ENCODE measurements at regions not wholly inside any gene's neighbourhood (a gene's known extent, or its start where the extent isn't known, plus 50 kb on each side); places are given as distances from the start of the nearest gene placed in this dataset.

- DNase-seq (ENCODE audit: extremely low spot score, unreplicated experiment): no peak
- TF ChIP-seq CTCF (IDR thresholded peaks at IDR 0.05): no peak
- H3K27me3 Mint-ChIP-seq (ENCODE audit: unreplicated experiment): peaks cover 74% of the 10 kb centered on the region
- no peaks in the 10 kb centered on the region for H3K9me3 Mint-ChIP-seq (ENCODE audit: unreplicated experiment)
- H3K4me1 Mint-ChIP-seq (ENCODE audit: unreplicated experiment): no peaks in the 10 kb centered on the region
- H3K4me3 Mint-ChIP-seq (ENCODE audit: unreplicated experiment): no peak overlapping the region
- no peaks in the 10 kb centered on the region for H3K36me3 Mint-ChIP-seq (ENCODE audit: unreplicated experiment)
- H3K27ac Mint-ChIP-seq (ENCODE audit: unreplicated experiment): no peak overlapping the region
These were observed 61.9 kb upstream of the LANCL2 start for GRCh38 chr7:55303220-55303619.

GRCh38 chr7:55304018-55304762 is 60.9 kb upstream of the LANCL2 start:
- no peak for DNase-seq (ENCODE audit: extremely low spot score, unreplicated experiment)
- no peaks in the 10 kb centered on the region for H3K9me3 Mint-ChIP-seq (ENCODE audit: unreplicated experiment)
- H3K4me3 Mint-ChIP-seq (ENCODE audit: unreplicated experiment): no peak overlapping the region
- peaks cover 65% of the 10 kb centered on the region for H3K27me3 Mint-ChIP-seq (ENCODE audit: unreplicated experiment)
- TF ChIP-seq CTCF (IDR thresholded peaks at IDR 0.05): no peak
- no peak overlapping the region for H3K27ac Mint-ChIP-seq (ENCODE audit: unreplicated experiment)
- no peaks in the 10 kb centered on the region for H3K4me1 Mint-ChIP-seq (ENCODE audit: unreplicated experiment)
- no peaks in the 10 kb centered on the region for H3K36me3 Mint-ChIP-seq (ENCODE audit: unreplicated experiment)

GRCh38 chr7:55305135-55305534 is 60.0 kb upstream of the LANCL2 start:
- TF ChIP-seq CTCF (IDR thresholded peaks at IDR 0.05): no peak
- H3K27me3 Mint-ChIP-seq (ENCODE audit: unreplicated experiment): peaks cover 56% of the 10 kb centered on the region
- no peak for DNase-seq (ENCODE audit: extremely low spot score, unreplicated experiment)
- no peak overlapping the region for H3K27ac Mint-ChIP-seq (ENCODE audit: unreplicated experiment)
- H3K9me3 Mint-ChIP-seq (ENCODE audit: unreplicated experiment): no peaks in the 10 kb centered on the region
- H3K4me3 Mint-ChIP-seq (ENCODE audit: unreplicated experiment): no peak overlapping the region
- no peaks in the 10 kb centered on the region for H3K4me1 Mint-ChIP-seq (ENCODE audit: unreplicated experiment)
- H3K36me3 Mint-ChIP-seq (ENCODE audit: unreplicated experiment): no peaks in the 10 kb centered on the region

GRCh38 chr7:55306331-55306730 is 58.8 kb upstream of the LANCL2 start:
- Mint-ChIP-seq H3K4me1 (ENCODE audit: unreplicated experiment) (no peaks in the 10 kb centered on the region), H3K9me3 (ENCODE audit: unreplicated experiment) (no peaks in the 10 kb centered on the region), H3K36me3 (ENCODE audit: unreplicated experiment) (no peaks in the 10 kb centered on the region), H3K27ac (ENCODE audit: unreplicated experiment) (no peak overlapping the region), H3K4me3 (ENCODE audit: unreplicated experiment) (no peak overlapping the region), H3K27me3 (ENCODE audit: unreplicated experiment) (peaks cover 47% of the 10 kb centered on the region)
- no peak for DNase-seq (ENCODE audit: extremely low spot score, unreplicated experiment)
- TF ChIP-seq CTCF (IDR thresholded peaks at IDR 0.05): no peak

GRCh38 chr7:55307123-55307916 is 57.8 kb upstream of the LANCL2 start:
- no peak overlapping the region for H3K4me3 Mint-ChIP-seq (ENCODE audit: unreplicated experiment)
- no peaks in the 10 kb centered on the region for H3K9me3 Mint-ChIP-seq (ENCODE audit: unreplicated experiment)
- no peaks in the 10 kb centered on the region for H3K4me1 Mint-ChIP-seq (ENCODE audit: unreplicated experiment)
- no peaks in the 10 kb centered on the region for H3K36me3 Mint-ChIP-seq (ENCODE audit: unreplicated experiment)
- H3K27ac Mint-ChIP-seq (ENCODE audit: unreplicated experiment): no peak overlapping the region
- no peak for TF ChIP-seq CTCF (IDR thresholded peaks at IDR 0.05)
- DNase-seq (ENCODE audit: extremely low spot score, unreplicated experiment): no peak
- H3K27me3 Mint-ChIP-seq (ENCODE audit: unreplicated experiment): peaks cover 41% of the 10 kb centered on the region
